ENCODE measurements at regions not wholly inside any gene's neighbourhood (a gene's known extent, or its start where the extent isn't known, plus 50 kb on each side); places are given as distances from the start of the nearest gene placed in this dataset.
A peak's percentile ranks its signal among the peaks of the same experiment; 100 is the strongest.

GRCh38 chr5:5615569-5615968, 193.1 kb downstream of the ICE1 start:
- DNase-seq, result no peak

GRCh38 chr5:5613261-5613990, 190.9 kb downstream of the ICE1 start:
- no peak for DNase-seq

- no peak for DNase-seq
These were observed 189.6 kb downstream of the ICE1 start for GRCh38 chr5:5612096-5612495.

GRCh38 chr5:5609935-5610334, 187.5 kb downstream of the ICE1 start:
- no peak for DNase-seq

- no peak for DNase-seq
These were observed 182.8 kb downstream of the ICE1 start for GRCh38 chr5:5605170-5605764.

GRCh38 chr5:5602554-5602953, 180.1 kb downstream of the ICE1 start:
- no peak for DNase-seq

GRCh38 chr5:5598547-5599113, 176.2 kb downstream of the ICE1 start:
- no peak for DNase-seq

- DNase-seq, result no peak
These were observed 170.9 kb downstream of the ICE1 start for GRCh38 chr5:5593391-5593790.

- no peak for DNase-seq
These were observed 170.1 kb downstream of the ICE1 start for GRCh38 chr5:5592541-5592940.

GRCh38 chr5:5591567-5591966, 169.1 kb downstream of the ICE1 start:
- DNase-seq, result no peak

GRCh38 chr5:5589857-5590256, 167.4 kb downstream of the ICE1 start:
- DNase-seq, result no peak

- no peak for DNase-seq
These were observed 166.7 kb downstream of the ICE1 start for GRCh38 chr5:5588887-5589826.

- DNase-seq, result no peak
These were observed 165.9 kb downstream of the ICE1 start for GRCh38 chr5:5588386-5588785.

- no peak for DNase-seq
These were observed 165.0 kb downstream of the ICE1 start for GRCh38 chr5:5587474-5587873.

GRCh38 chr5:5586721-5587120, 164.2 kb downstream of the ICE1 start:
- DNase-seq, result no peak

- no peak for DNase-seq
These were observed 163.4 kb downstream of the ICE1 start for GRCh38 chr5:5585751-5586341.

GRCh38 chr5:5584751-5585150, 162.3 kb downstream of the ICE1 start:
- no peak for DNase-seq

- DNase-seq, result peak; percentile 40
These were observed 161.8 kb downstream of the ICE1 start for GRCh38 chr5:5584236-5584745.

GRCh38 chr5:5583832-5584231, 161.4 kb downstream of the ICE1 start:
- no peak for DNase-seq

GRCh38 chr5:5583023-5583765, 160.7 kb downstream of the ICE1 start:
- no peak for DNase-seq

GRCh38 chr5:5581080-5581479, 158.6 kb downstream of the ICE1 start:
- DNase-seq, result no peak

- DNase-seq, result no peak
These were observed 154.3 kb downstream of the ICE1 start for GRCh38 chr5:5576744-5577143.

Measured in NCI-H1694 treated with DMSO at 0.1 percent for 48 hours (cell line).